NCI-H1105 treated with DMSO at 0.1 percent for 48 hours (cell line): ENCODE measurements at regions not wholly inside any gene's neighbourhood (a gene's known extent, or its start where the extent isn't known, plus 50 kb on each side); places are given as distances from the start of the nearest gene placed in this dataset.
"Not testable (repeated sequence)": the region's sequence is repeated elsewhere in the genome, so short reads cannot be mapped to it uniquely, and the experiment has no call there.

ENCODE experiments used
- DNase-seq: peaks from one replicate; lab custom pipeline; 2025; lab: John Stamatoyannopoulos, UW

DNA sequence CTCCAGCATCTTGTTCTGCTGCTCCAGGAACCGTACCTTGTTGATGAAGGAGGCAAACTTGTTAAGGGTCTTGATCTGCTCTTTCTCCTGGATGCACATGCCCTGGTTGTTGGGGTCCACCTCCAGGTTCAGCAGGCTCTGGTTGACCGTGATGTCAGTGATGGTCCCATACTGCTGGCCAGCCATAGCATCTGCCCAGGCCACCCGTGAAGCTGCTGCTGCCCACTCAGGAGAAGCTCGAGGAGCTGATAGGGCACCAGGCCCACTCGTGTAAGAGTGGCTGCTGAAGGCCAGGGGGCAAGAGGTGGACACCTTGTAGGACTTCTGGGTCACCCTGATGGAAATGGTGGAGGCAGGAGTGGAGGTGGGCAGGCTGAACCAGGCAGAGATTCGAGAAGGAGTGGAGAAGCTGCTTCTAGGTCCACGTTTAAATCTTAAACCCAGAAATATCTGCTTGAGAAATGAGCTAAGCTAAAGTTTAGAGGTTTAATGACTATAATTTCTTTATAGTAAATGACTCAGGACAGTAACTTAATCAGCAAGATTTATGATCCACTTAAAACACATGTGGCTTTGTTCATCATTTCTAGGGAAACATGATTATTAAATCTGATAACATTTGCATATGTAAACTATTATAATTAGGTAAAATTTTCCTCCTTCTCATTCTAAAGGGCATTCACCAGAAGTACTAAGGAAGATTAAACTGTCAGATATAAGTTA, 358.7 kb upstream of the SETBP1 start:
- DNase-seq = no peak

DNA sequence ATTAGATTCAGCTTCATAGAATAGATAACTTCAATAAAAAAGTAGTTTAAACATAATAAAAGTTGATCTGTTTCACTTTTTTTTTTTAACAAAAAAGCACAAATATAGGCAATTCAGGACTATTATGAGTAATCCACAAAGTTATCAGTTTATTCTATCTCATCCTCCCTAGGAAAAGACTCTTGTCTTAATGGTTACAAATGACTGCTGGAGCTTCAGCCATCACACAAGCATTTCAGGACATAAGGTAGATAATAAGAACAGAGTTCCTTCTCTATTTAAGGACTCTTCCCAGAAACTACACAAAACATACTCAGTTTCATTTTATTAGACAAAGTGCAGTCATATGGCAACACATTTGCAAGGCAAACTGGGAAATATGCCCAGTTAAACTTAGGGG, 357.6 kb upstream of the SETBP1 start:
- no peak for DNase-seq

DNA sequence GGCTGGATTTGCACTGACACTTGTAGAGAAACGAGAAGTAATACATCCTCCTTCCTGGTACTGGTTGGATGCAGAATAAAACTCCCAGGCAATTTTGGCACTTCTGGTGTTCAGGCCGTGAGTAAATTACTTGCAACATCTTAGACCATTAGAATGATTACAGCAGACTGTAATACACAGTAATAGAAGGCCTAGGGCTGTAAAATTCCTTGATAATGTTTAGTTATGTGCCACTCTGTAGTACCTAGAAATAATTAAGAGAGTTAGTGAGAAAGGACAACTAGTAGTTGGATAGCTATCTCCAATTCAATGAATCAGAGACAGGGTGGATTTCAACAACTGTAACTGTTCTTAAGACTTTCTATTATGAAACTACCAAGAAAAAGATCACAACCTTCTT, 356.3 kb upstream of the SETBP1 start:
- DNase-seq = no peak

DNA sequence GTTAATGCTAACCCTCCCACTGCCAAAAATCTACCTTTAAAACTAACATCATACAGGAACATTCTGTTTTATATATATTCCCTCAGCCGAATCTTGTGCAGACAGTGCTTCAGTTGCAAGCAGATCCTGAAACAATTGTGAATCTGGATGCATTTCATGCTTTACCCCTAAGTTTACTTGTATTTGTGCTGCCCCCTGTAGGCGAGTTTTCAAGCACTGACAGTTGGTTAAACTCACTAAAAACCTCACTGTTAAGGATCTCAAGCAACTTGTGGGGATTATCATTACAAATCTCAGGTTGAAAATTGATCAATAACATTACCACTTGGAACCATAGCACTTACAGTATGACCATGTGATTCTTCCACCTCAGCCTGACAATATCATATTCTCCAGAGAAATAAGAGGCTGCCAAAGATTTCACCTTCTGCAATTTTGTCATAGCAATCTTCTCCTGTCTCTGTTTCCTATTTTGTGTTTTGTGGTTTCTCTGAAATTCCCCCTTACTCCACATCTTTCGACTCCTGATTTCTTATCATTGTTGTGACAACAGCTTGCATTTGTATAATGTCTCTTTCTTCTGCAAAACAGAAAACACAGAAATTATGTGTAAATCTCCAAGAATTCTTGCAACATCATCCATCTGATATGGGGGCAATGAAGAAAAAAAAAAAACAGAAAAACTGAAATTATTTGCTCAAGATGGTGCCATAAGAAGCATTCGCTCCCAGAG, 354.6 kb upstream of the SETBP1 start:
- peak; percentile 67 for DNase-seq

DNA sequence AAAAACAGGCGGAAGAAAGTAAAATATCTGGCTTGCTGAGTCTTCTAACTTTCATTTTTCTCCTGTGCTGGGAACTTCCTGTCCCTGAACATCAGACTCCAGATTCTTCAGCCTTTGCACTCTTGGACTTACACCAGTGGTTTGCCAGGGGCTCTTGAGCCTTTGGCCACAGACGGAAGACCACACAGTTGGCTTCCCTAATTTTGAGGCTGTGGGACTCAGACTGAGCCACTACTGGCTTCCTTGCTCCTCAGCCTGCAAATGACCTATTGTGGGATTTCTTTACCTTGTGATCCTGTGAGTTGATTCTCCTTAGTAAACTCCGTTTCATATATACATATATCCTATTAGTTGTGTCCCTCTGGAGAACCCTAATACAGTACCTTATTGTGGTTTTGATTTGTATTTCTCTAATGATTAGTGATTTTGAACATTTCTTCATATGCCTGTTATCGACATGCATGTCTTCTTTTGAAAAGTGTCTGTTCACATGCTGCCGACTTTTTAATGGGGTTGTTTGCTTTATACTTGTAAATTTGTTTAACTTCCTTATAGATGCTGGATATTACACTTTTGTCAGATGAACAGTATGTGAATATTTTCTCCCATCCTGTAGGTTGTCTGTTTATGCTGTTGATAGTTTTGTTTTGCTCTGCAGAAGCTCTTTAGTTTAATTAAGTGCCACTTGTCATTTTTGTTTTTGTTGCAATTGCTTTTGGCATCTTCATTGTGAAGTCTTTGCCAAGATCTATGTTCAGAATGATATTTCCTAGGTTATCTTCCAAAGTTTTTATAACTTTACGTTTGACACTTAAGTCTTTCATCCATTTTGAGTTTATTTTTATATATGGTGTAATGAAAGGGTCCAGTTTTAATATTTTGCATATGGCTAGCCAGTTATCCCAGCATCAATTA, 348.8 kb upstream of the SETBP1 start:
- DNase-seq = peak; percentile 38

DNA sequence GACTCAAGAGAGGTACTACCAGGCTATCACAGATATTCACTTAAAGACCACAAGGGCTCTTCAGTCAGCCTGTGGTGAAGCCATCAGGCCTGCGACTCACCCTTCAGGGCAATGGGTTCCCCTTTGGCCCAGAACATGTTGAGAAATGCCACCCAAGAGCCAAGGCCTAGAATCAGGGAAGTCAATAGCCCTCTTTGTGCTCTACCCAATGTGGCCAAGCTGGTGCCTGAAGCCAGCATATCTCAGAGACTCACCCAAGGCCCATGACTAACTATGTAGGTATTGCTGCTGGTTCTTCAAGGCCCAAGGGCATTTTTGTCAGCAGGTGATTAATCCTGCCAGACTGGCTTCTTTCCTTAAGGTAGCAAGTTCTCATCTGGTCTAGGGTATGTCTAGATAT, 338.9 kb upstream of the SETBP1 start:
- DNase-seq = no peak

DNA sequence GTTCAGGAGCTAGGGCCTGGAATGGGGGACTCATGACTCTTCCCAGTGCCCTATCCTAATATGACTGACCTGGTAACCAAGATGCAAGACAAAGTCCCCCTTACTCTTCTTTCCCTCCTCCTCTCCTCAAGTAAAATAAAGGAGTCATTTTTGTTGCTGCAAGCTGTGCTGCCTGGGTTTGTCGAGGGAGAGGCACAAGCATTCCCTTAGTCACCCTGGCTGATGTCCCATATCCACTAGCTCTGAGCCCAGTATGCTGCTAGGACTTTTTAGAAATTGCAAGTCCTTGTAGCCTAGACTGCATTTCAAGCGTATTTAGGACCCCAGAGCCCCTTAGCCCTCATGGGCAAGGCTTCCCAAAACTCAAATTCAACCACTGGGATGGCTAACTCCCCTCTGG, 338.5 kb upstream of the SETBP1 start:
- no peak for DNase-seq

DNA sequence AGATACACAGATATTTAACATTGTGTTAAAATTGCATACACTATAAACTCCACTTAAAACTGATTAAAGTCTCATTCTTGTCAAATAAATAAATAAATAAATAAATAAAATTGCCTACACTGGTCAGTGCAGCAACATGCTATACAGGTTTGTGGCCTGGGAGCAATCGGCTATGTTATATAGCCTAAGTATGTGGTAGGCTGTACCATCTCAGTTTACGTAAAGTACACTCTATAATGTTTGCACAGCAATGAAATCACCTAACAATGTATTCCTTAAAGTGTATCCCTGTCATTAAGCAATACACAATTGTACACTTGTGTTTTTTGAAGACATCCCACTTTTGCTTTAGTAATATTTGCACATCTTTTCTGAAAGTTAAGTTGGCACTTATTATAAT, 337.7 kb upstream of the SETBP1 start:
- no peak for DNase-seq

DNA sequence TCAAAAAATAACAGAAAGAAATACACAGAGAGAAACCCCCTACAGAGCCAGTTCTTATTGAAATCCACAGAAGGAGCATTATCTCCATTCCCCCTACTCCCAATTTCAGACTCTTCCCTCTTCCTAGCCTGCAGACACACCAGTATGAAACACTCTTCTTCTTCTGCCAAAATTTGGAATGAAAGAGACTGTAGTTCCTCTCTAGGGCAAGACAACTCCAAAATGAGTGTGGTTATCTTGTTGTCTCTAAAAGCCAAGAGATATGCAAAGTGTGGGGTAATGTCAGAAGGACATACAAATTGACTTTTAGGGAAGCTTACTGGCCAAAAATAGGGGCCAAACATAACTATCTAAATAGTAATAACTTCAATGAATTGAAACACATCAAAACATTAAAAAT, 337.1 kb upstream of the SETBP1 start:
- no peak for DNase-seq

DNA sequence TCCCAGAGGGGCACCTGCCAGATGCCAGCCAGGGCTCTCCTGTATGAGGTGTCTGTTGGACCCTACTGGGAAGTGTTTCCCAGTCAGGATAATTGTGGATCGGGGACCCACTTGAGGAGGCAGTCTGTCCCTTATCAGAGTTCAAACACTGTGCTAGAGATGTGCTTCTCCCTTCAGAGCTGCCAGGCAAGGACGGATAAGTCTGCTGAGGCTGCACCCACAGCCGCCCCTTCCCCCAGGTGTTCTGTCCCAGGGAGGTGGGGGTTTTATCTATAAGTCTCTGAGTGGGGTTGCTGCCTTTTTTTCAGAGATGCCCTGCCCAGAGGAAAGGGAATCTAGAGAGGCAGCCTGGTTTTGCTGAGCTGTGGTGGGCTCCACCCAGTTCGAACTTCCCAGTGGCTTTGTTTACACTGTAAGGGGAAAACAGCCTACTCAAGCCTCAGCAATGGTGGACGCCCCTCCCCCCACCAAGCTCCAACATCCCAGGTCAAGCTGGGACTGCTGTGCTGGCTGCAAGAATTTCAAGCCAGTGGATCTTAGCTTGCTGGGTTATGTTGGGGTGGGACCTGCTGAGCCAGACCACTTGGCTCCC, 324.0 kb upstream of the SETBP1 start:
- DNase-seq = no peak

DNA sequence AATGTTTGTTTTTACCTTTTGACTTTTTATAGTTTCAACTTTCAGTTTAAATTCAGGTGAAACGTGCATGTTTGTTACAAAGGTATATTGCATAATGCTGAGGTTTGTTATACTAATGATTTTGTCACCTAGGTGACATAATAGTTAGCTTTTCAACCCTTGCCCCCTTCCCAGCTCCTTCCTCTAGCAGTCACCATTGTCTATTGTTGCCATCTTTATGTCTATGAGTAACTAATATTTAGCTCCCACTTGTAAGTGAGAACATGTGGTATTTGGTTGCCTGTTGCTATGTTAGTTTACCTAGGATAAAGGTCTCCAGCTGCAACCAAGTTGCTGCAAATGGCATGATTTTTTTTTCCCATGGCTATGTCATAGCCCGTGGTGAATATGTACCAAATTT, 322.3 kb upstream of the SETBP1 start:
- no peak for DNase-seq

DNA sequence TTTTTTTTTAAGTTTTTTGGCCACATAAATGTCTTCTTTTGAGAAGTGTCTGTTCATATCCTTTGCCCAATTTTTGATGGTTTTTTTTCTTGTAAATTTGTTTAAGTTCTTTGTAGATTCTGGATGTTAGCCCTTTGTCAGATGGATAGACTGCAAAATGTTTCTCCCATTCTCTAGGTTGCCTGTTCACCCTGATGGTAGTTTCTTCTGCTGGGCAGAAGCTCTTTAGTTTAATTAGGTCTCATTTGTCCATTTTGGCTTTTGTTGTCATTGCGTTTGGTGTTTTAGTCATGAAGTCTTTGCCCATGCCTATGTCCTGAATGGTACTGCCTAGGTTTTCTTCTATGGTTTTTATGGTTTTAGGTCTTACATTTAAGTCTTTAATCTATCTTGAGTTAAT, 320.9 kb upstream of the SETBP1 start:
- DNase-seq = not testable (repeated sequence)

DNA sequence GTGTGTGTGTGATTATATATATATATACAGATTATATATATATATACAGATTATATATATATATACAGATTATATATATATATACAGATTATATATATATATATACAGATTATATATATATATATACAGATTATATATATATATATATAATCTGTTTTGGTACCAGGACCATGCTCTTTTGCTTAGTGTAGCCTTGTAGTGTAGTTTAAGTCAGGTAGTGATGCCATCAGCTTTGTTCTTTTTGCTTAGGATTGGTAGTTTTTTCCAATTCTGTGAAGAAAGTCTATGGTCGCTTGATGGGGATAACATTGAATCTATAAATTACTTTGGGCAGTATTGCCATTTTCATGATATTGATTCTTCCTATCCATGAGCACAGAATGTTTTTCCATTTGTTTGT, 318.5 kb upstream of the SETBP1 start:
- DNase-seq = not testable (repeated sequence)

DNA sequence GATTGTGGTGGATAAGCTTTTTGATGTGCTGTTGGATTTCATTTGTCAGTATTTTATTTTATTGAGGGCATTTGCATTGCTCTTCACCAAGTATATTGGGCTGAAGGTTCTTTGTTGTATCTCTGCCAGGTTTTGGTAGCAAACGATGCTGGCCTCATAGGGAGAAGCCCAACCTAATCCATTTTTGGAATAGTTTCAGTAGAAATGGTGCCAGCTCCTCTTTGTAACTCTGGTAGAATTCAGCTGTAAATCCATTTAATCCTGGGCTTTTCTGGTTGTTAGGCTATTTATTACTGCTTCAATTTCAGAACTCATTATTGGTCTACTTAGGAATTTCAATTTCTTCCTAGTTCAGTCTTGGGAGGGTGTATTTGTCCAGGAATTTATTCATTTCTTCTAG, 309.8 kb upstream of the SETBP1 start:
- no peak for DNase-seq

DNA sequence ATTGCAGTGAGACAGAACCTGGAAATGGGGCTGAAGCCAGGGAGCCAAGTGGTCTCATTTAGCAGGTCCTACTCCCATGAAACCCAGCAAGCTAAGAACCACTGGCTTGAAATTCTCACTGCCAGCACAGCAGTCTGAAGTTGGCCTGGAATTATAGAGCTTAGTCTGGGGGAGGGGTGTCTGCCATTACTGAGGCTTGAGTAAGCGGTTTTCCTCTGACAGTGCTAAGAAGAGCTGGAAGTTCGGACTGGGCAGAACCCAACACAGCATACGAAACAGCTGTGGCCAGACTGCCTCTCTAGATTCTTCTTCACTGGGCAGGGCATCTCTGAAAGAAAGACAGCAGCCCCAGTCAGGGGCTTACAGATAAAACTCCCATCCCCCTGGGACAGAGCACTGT, 305.7 kb upstream of the SETBP1 start:
- no peak for DNase-seq

DNA sequence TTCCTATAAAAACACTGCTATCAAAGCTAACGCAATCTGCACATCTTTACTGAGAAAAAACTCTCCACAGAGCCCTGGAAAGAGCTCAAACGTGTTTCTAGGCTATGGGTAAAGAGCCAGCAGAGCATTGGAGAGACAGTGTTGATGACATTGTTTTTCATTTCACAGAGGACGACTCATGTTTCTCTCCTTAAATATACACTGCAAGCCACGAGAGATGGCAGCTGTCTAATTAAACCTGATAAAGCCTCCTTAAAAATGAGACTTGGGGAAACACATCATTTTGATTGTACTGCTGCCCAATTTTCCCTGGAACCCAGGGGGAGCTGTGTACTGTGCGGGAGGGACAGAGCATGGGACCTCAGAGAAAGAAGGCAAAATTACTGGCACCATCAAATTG, 294.3 kb upstream of the SETBP1 start:
- DNase-seq = no peak

DNA sequence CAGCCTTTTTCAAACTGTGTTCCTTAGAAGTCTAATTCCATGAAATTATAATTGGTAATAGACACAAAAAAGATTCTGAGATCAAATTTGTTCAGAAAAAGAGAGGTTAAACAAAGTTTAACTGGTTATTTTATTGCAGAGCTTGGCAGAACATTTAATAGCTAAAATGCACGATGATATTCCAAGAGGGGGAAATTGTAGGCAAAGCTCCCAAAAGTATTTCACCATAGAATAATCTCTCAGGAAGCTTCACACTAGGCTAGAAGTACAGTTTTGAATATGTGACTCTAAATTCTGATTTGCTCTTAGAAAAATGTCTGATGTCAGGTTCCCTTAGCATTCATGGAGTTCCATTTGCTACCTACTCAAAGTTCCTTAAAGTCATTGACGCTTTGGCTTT, 292.4 kb upstream of the SETBP1 start:
- no peak for DNase-seq

DNA sequence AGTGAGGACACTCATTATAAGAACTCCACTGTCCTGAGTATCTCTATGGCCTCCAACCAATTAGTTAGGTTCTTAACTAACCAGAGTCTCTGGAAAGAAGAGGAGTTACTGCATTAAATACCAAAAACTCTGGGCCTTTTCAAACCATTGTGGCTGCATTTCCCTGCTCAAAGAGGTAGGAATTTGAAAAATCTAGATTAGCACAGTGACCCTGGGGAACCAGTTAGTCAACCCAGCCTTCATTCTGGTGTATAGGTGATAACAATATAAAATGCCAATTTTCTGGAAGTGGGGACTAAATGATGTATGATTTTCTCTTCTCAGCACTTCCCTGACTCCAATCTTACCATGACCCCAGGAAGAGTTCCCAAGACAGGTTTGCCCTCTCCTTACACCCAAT, 287.8 kb upstream of the SETBP1 start:
- no peak for DNase-seq

DNA sequence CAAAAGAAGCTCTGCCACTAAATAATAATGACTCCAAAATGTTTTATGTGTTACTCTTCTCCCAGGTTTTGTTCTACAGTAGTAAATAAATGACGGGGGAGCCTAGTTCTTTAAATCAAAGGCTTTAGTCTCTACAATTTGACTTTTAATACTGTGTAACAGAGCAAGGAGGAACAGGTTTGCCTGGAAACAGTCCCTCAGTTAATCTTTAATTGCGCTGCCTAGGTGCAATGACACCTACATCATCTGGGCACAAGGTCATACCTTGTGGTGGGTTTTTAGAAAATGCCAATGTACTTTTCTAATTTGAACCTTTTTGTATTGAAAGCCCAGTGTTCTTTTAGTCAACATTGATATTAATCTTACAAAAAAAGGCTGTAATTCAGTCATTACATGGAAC, 287.3 kb upstream of the SETBP1 start:
- DNase-seq = no peak

DNA sequence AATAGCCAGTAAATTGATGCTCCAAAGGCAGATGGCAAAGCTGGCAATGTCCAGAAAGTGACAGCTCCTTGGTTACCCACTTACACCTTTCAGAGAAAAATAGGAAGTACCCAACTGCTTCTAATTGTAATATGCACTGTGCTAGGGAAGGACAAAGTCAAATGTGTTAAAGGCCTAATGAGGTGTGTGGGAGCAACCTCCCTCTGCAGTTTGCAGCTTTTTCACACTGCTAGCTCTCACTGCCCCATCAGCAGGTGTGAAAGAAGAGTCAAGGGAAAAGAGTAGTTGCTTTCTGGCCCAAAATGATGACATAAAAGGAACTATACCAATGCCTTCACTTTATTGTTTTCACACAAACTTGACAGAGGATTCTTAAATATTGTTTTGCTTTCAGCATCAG, 284.1 kb upstream of the SETBP1 start:
- DNase-seq = no peak

DNA sequence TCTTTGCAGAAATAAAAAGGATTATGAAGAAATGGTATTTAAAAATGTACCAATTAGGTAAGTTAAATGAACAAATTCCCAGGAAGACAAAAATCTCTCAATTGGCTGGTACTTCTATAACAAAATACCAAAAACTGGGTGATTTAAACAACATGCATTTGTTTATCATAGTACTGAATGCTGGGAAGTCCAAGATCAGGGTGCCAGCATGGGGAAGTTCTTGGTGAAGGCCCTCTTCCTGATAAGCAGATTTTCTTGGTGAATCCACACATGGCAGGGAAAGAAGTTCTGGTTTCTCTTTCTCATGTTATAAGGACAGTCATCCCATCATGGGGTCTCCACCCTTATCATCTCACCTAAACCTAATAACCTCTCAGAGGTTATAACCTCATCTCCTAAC, 271.6 kb upstream of the SETBP1 start:
- DNase-seq = no peak

DNA sequence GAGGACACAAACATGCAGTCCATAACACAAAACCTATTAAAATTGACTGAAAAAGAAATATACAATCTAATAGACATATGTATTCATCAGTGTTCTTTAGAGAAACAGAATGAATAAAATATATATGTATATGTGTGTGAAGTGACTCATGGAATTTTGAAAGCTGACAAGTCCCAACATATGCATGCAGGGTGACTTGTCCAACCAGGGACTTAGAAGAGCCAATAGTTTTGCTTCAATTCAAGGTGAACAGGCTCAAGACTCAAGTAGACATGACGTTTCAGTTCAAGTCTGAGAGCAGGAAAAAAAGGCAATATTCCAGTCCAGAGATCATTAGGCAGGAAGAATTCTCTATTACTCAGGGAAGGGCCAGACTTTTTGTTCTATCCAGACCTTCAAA, 271.2 kb upstream of the SETBP1 start:
- no peak for DNase-seq

DNA sequence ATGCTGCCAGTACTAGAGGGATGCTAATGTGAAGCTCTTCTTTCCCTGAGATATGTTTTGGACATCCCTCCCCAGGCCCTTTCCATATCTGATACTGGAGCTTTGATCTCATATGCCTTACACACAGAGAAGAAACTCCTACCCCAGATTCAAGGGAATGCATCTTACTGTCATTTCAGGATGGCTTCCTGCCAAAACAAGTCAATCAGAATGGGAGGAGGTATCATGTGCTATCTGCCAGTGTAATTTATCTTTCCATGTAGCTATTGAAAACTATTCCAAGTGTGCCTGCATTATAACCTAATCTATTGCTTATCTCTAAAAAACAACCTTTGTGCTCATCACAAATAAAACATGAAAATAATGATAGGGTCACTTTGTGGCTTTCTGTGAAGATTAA, 269.9 kb upstream of the SETBP1 start:
- no peak for DNase-seq
